ENCODE measurements at regions not wholly inside any gene's neighbourhood (a gene's known extent, or its start where the extent isn't known, plus 50 kb on each side); places are given as distances from the start of the nearest gene placed in this dataset.

DNA sequence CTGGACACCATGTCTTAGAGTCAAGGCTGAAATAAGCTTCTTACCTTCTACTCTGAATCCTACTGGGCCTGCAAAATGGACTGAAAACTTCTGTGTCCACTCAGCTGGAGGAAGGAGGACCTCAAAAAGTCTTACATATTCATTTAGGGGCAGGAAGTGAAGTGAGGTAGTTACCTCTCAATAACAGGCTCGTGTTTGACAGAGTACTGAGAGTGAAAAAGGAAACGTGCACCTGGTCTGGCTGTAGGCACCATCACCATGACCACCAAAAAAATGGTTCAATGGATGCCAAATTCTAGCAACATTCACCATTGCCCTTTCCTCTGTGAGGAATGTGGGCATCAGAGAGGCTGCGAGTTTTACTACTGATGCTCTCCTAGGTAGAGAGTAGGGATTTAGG is 176.2 kb downstream of the RFC3 start:
- Histone ChIP-seq H2BK5ac (ENCODE audit: insufficient read length, low read length) (no peak overlapping the region), H2BK120ac (ENCODE audit: low read depth, low read length, poor library complexity, severe bottlenecking) (no peak overlapping the region), H3K27me3 (ENCODE audit: insufficient read depth, low read length) (no peaks in the 10 kb centered on the region), H3K23ac (ENCODE audit: insufficient read length, low read depth, low read length) (no peak overlapping the region), H4K20me1 (ENCODE audit: control insufficient read depth, insufficient read depth, insufficient read length) (peaks cover 3% of the 10 kb centered on the region), H2AK5ac (ENCODE audit: insufficient read length, low read length) (no peak overlapping the region), H3K79me1 (ENCODE audit: insufficient read depth, low read depth, low read length, poor library complexity, severe bottlenecking) (no peaks in the 10 kb centered on the region), H2BK12ac (ENCODE audit: insufficient read length, low read depth, low read length) (no peak overlapping the region), H3K9me3 (ENCODE audit: control insufficient read depth, low read depth, low read length) (no peaks in the 10 kb centered on the region), H3K56ac (ENCODE audit: insufficient read length, low read depth, low read length) (no peak overlapping the region), H2AFZ (ENCODE audit: low read length) (no peak overlapping the region), H3K4me1 (ENCODE audit: insufficient read depth, low read length) (no peaks in the 10 kb centered on the region), H4K91ac (ENCODE audit: insufficient read length, low read depth, low read length) (no peak overlapping the region), H3K4ac (ENCODE audit: low read depth, low read length) (no peak overlapping the region), H2BK15ac (ENCODE audit: low read depth, low read length) (no peak overlapping the region), H3K79me2 (ENCODE audit: insufficient read depth, low read length) (no peaks in the 10 kb centered on the region), H3K9ac (ENCODE audit: extremely low read depth, insufficient read length, low read length) (no peak overlapping the region), H2BK20ac (ENCODE audit: low read depth, low read length, poor library complexity, severe bottlenecking) (no peak overlapping the region), H4K8ac (replicated peaks; ENCODE audit: insufficient read length, low read depth, low read length) (no peak overlapping the region), H3T11ph (ENCODE audit: low read length) (no peak overlapping the region), H3K27ac (ENCODE audit: insufficient read length, low read depth, low read length) (no peak overlapping the region), H3K23me2 (ENCODE audit: insufficient read length, low read depth, low read length, poor library complexity, severe bottlenecking) (no peaks in the 10 kb centered on the region), H3K4me2 (ENCODE audit: insufficient read depth, insufficient read length, low read length) (no peak overlapping the region), H3K18ac (ENCODE audit: insufficient read length, low read depth, low read length) (no peak overlapping the region), H3K14ac (ENCODE audit: insufficient read depth, low read length) (no peak overlapping the region), H4K5ac (ENCODE audit: insufficient read length, low read depth, low read length) (no peak overlapping the region)
- WGBS (ENCODE audit: extremely low coverage, insufficient read length, low lambda C conversion rate) = no CpG with 5 or more reads among the region's 3 CpGs
- Mint-ChIP-seq H3K36me3 (ENCODE audit: insufficient read depth in 1 of 3, low read depth in 3 of 3) (no peaks in the 10 kb centered on the region), H3K27ac (no peak overlapping the region; a peak in 1 of 7 replicates), H3K4me3 (no peak overlapping the region), H3K9me3 (no peaks in the 10 kb centered on the region; a peak in 1 of 5 replicates), H3K4me1 (peaks cover 0 to 2% of the 10 kb centered on the region in 2 experiments; a peak in 1 of 4 replicates), H3K27me3 (ENCODE audit: low read depth) (no peaks in the 10 kb centered on the region)
- DNase-seq = no peak
- TF ChIP-seq, protein P1, sequence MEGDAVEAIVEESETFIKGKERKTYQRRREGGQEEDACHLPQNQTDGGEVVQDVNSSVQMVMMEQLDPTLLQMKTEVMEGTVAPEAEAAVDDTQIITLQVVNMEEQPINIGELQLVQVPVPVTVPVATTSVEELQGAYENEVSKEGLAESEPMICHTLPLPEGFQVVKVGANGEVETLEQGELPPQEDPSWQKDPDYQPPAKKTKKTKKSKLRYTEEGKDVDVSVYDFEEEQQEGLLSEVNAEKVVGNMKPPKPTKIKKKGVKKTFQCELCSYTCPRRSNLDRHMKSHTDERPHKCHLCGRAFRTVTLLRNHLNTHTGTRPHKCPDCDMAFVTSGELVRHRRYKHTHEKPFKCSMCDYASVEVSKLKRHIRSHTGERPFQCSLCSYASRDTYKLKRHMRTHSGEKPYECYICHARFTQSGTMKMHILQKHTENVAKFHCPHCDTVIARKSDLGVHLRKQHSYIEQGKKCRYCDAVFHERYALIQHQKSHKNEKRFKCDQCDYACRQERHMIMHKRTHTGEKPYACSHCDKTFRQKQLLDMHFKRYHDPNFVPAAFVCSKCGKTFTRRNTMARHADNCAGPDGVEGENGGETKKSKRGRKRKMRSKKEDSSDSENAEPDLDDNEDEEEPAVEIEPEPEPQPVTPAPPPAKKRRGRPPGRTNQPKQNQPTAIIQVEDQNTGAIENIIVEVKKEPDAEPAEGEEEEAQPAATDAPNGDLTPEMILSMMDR (conservative IDR thresholded peaks at IDR 0.05) = no peak

All from H9 (cell line).